GM19395 (cell line): ENCODE measurements at regions not wholly inside any gene's neighbourhood (a gene's known extent, or its start where the extent isn't known, plus 50 kb on each side); places are given as distances from the start of the nearest gene placed in this dataset.
"Not testable (repeated sequence)": the region's sequence is repeated elsewhere in the genome, so short reads cannot be mapped to it uniquely, and the experiment has no call there.

ENCODE experiments used
- ATAC-seq: cut with Tn5 transposase; IDR thresholded peaks from one replicate; pipeline ENCODE4 v1.9.1; 2021; ENCODE audit warnings: mild to moderate bottlenecking, moderate library complexity; ENCODE audit not compliant: unreplicated experiment

DNA sequence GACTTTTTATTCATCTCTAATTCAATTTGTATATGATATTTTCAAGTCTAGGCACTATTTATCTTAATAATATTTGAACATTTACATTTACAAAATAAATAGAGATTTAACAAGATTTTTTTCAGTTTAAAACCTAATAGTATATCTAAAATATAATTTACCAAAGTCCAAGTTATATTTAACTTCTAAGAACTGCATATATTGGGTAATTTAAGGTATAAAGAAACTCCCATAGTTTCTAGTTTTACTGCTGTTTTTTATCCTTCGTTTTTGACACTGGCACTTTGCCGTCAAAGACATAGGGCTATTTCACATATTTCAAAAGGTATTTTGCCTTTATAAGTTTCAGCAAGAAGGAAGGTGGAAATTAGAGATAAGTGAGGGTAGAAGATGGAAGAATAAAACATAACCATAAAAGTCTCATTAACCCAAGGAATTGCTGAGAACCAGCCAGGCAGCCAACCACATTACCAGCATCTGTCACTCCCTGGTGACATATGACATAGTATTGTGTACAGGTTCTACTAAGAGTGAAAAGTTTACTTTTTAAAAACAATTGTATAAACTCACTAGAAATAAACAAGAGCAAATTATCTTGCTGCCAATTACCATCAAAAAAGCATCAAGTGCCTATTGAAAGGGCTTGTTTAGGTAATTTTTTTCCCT is 251.5 kb downstream of the NSUN3 start:
- no peak for ATAC-seq

- ATAC-seq: no peak
Observed at GRCh38 chr3:94317017-94317416, 254.2 kb downstream of the NSUN3 start.

GRCh38 chr3:94323596-94323995 is 260.7 kb downstream of the NSUN3 start:
- no peak for ATAC-seq

DNA sequence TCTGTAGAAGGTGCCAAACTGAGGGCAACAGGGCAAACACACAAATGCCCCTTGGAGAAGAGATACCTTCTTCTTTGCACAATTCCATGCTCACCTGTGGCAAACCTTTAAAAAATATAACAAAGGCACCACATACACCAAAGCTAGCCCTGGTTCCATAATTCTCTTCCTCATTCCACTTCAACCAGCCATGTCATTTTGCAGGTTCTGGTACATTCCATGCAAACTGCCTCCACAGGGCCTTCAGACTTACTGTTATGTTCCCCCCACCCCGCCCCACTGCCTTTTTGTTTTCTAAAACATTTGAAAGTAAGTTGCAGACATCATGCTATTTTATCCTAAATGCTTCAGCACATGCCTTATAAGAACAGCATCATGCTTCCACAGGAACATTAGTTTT is 269.0 kb downstream of the NSUN3 start:
- no peak for ATAC-seq

DNA sequence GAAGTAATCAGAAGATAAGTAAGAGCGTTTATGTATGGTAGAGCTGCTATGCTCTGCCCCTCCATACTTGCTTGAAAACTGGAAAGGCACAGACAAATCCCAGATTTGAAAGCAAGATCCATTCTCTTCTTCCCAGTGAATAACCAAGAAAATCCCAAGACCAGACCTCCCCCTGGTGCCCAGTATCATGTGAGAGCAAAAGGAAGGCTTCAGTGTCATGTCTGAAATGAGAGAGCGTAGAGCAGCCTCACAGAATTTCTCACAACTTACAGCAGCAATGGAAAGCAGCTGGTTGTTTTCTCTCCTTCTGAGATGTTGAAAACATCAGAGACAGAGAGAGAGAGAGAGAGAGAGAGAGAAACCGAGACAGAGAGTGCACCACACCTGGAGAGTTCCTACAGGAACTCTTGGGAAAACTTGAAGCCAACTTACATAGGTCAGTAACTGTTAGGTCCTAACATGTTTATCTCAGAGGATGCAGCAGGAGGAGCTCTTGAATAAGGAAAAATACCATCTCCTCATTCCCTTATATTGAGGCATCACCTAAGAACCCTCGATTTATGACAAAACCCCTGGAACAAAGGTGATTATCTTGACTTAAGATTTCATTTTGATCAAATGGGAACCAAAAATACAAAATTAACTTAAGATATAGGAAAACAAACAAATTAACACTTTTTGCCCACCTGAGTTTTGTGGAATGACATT is 273.3 kb downstream of the NSUN3 start:
- ATAC-seq: no peak

- no peak for ATAC-seq
Observed at GRCh38 chr3:94345101-94345500, 282.2 kb downstream of the NSUN3 start.

- ATAC-seq: no peak
Observed at GRCh38 chr3:94349310-94349878, 286.5 kb downstream of the NSUN3 start.

- no peak for ATAC-seq
Observed at GRCh38 chr3:94356581-94356980, 293.7 kb downstream of the NSUN3 start.

DNA sequence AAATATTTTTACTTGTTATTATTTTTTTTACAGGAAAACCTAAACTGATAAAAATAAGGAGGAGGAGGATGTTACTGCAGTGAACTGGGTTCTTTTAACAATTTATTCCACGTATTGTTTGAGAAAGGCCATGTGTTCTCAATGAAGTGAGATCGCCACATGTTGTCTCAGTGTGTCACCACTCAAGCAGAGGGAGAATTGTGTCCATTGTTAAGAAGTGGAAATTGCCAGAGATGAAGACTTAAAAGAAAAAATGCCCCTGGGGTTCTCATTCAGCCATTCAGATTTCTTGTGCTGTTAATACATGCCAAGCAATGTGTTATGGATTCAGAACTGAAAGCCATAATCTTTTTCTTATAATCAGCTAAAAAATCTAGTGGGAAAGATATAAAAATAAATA is 297.1 kb downstream of the NSUN3 start:
- no peak for ATAC-seq

GRCh38 chr3:94360987-94361386 is 298.1 kb downstream of the NSUN3 start:
- no peak for ATAC-seq

- no peak for ATAC-seq
Observed at GRCh38 chr3:94362393-94362792, 299.5 kb downstream of the NSUN3 start.

DNA sequence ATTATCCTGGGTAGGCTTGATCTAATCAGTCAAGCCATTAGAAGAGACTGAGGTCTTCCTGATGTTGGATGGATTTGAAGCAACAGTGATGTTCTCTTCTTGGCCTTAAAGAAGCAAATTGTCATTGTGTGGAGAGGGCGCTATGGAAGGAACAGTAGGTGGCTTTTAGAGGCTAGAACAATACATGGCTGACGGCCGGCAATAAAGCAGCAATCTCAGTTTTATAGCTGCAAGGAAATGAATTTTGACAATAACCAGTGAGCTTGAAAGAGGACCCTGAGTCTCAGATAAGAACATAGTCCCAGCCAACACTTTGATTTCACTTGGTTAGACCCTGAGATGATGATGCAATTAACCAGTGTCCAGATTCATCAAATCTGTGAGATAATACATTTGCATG is 302.1 kb downstream of the NSUN3 start:
- no peak for ATAC-seq

DNA sequence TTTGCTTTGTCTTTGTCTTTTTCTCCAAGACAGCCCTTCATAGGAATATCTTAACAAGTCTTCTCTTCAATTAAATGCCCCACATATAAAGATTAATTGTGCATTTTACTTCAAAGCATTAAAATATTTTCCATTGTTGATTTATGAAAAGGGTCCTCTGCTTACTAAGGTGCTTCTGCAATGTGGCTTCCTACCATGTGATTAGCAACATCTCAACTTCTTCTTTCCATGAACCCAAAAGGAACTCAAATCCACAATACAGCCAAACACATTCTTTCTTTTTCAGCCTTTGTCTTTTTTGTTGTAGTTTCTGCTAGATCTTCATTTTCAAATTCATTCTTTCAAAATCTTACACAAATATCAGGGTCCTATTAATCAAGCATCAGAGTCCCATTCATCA is 309.2 kb downstream of the NSUN3 start:
- ATAC-seq: no peak

DNA sequence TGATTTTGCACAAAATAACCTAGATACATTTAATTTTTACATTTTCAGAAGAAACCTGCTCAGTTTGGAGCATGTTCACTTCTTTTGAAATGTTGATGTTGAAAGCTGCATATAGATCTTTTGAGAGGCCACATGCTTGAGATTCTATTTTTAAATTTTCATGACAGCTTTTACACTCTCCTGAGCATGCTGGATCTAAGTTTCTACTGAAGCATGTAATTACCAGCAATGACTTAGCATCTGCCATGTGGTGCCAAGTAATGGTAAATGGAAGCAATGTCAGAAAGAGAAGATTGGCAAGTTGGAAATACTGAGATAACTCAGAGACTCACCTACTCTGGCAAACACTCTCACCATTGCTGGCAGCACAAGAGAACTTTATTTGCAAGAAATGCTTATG is 310.6 kb downstream of the NSUN3 start:
- ATAC-seq: no peak

GRCh38 chr3:94374439-94375161 is 311.7 kb downstream of the NSUN3 start:
- ATAC-seq: no peak

GRCh38 chr3:94377123-94377696 is 314.3 kb downstream of the NSUN3 start:
- not testable (repeated sequence) for ATAC-seq

DNA sequence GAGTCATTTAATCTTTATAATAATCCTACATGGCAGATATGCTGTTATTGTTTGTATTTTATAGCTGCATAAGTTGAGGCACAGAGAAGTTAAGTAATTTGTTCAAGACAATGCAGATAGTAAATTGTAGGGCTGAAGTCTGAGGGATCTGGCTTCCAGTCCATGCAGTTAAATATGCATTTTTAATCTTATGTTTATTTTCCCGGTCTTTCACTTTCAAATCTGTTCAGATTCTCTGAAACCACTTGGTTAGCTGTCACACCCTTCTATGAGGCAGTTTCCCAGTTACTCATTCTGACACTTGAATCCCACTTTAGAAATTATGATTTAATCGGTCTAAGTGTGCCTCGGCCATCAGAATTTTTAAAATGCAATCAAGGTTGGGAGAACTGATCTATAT is 315.0 kb downstream of the NSUN3 start:
- ATAC-seq: not testable (repeated sequence)

GRCh38 chr3:94378322-94378721 is 315.5 kb downstream of the NSUN3 start:
- ATAC-seq: no peak

GRCh38 chr3:94379264-94379663 is 316.4 kb downstream of the NSUN3 start:
- no peak for ATAC-seq

GRCh38 chr3:94394885-94395284 is 332.0 kb downstream of the NSUN3 start:
- ATAC-seq: no peak

GRCh38 chr3:94395851-94396250 is 333.0 kb downstream of the NSUN3 start:
- no peak for ATAC-seq
